GM12874 (cell line): ENCODE measurements at regions not wholly inside any gene's neighbourhood (a gene's known extent, or its start where the extent isn't known, plus 50 kb on each side); places are given as distances from the start of the nearest gene placed in this dataset.

Experiments used
- TF ChIP-seq, protein P1 (sequence below): IDR thresholded peaks from 2 replicates; pipeline ENCODE4 v1.5.1; 2011; ENCODE audit warnings: low read depth, mild to moderate bottlenecking, control low read depth, low read length, moderate library complexity; ENCODE audit not compliant: insufficient read depth

DNA sequence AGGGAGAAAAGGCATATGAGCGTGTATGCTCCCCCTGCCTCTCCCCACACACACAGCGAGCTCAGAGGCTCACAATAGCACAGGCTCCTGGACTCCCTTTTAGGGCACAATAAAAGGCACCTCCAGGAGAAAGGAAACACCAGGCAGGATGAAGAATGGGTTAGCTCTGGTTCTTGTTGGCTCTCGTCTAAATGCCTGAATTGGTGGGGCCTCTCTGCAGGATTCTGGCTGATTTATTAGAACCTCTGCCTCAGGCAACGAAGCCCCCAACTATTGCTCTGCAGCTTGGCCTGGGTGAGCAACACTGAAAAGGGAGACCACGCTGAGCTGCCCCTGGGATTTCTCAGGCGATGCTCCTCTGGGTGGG is 590.9 kb upstream of the PLXNA2 start:
- TF ChIP-seq, protein P1, sequence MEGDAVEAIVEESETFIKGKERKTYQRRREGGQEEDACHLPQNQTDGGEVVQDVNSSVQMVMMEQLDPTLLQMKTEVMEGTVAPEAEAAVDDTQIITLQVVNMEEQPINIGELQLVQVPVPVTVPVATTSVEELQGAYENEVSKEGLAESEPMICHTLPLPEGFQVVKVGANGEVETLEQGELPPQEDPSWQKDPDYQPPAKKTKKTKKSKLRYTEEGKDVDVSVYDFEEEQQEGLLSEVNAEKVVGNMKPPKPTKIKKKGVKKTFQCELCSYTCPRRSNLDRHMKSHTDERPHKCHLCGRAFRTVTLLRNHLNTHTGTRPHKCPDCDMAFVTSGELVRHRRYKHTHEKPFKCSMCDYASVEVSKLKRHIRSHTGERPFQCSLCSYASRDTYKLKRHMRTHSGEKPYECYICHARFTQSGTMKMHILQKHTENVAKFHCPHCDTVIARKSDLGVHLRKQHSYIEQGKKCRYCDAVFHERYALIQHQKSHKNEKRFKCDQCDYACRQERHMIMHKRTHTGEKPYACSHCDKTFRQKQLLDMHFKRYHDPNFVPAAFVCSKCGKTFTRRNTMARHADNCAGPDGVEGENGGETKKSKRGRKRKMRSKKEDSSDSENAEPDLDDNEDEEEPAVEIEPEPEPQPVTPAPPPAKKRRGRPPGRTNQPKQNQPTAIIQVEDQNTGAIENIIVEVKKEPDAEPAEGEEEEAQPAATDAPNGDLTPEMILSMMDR, result no peak

DNA sequence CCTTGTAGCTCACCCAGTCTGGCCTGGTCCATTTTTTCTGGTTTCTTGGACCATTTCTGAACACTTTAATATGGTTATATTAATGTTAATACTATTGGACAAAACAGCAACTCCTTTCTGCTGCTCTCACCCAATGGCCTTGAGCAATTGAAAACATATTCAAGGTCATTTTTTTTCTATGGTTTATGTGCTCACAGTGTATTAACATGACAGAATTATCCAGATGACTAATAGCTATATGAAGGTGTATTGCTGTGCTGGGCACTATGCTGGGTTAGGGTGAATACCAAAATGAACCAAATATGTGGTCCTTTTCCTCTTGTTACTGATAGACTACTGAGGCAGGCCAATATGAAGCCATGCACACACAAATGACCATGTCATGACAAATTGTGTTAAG is 591.6 kb upstream of the PLXNA2 start:
- TF ChIP-seq, protein P1, result no peak

GRCh38 chr1:208837242-208837641 is 593.1 kb upstream of the PLXNA2 start:
- TF ChIP-seq, protein P1, result no peak

DNA sequence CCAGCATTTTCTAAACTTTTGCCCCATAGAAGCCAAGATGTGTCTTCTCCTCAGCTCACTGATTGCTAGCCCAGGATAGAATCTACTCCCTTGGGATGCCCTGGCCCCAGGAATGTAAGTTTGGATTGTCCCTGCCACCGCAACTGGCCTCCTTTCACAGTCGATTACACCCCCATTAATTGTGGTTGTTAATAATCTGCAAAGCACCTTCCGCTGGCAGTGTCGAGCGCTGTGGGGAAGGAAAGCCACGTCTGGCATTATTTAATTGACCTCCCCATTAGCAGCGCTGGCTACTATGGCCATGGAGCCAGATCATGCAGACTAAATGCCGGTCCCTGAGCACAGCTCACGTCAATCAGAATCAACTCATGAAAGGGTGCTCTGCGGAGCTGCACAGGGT is 597.3 kb upstream of the PLXNA2 start:
- TF ChIP-seq, protein P1, result no peak

GRCh38 chr1:208842451-208842850 is 598.3 kb upstream of the PLXNA2 start:
- TF ChIP-seq, protein P1, result no peak

GRCh38 chr1:208844158-208844557 is 600.0 kb upstream of the PLXNA2 start:
- TF ChIP-seq, protein P1, result no peak

DNA sequence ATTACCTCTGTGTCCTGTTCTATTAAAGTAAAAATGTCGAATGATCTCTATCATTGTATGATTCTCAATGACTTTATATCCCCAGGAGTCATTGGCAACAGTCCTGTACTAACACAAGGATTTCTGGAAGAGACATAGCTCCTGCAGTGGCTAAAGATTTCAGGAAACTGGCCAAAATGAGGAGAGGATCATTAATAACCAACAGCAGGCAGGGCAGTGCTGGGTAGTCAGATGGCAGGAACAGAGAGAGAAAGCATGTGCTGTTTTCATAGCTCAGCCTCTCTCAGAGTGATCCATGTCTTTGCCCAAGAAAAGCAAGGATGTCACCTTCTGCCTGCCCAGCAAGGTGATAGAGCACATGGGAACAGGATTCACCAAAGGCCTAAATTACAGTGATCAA is 604.7 kb upstream of the PLXNA2 start:
- TF ChIP-seq, protein P1, result no peak

GRCh38 chr1:208850442-208850841 is 606.3 kb upstream of the PLXNA2 start:
- TF ChIP-seq, protein P1, result no peak
